ENCODE measurements at regions not wholly inside any gene's neighbourhood (a gene's known extent, or its start where the extent isn't known, plus 50 kb on each side); places are given as distances from the start of the nearest gene placed in this dataset.

GRCh38 chr10:71031026-71031425 lies 142.7 kb upstream of the PCBD1 start:
- ATAC-seq (no peak), DNase-seq (no peak)
- Histone ChIP-seq H3K4me1 (no peaks in the 10 kb centered on the region), H3K4me3 (no peak overlapping the region), H3K27ac (no peak overlapping the region), H3K9me3 (no peaks in the 10 kb centered on the region), H3K27me3 (no peaks in the 10 kb centered on the region), H3K36me3 (no peaks in the 10 kb centered on the region)
- TF ChIP-seq POLR2A (IDR thresholded peaks at IDR 0.05) (no peak), CTCF (IDR thresholded peaks at IDR 0.05) (no peak)
- 70% methylated on average over 2 of the region's 4 CpGs for WGBS (ENCODE audit: insufficient coverage, low coverage, low lambda C conversion rate, missing lambda C conversion rate)
- intact Hi-C loops (cut with DNase I) = no loop called here

GRCh38 chr10:71031603-71032002 lies 143.2 kb upstream of the PCBD1 start:
- TF ChIP-seq POLR2A (IDR thresholded peaks at IDR 0.05) (no peak), CTCF (IDR thresholded peaks at IDR 0.05) (no peak)
- ATAC-seq = no peak
- intact Hi-C loops (cut with DNase I) = no loop called here

GRCh38 chr10:71032887-71033286 lies 144.5 kb upstream of the PCBD1 start:
- no peak for ATAC-seq
- no peaks in the 10 kb centered on the region for H3K27me3 ChIP-seq
- no peak overlapping the region for H3K27ac ChIP-seq
- no peak overlapping the region for H3K4me3 ChIP-seq
- H3K4me1 ChIP-seq = no peaks in the 10 kb centered on the region
- 78% methylated on average over 3 of the region's 5 CpGs for WGBS (ENCODE audit: insufficient coverage, low coverage, low lambda C conversion rate, missing lambda C conversion rate)
- intact Hi-C loops (cut with DNase I) = no loop called here
- no peaks in the 10 kb centered on the region for H3K9me3 ChIP-seq
- H3K36me3 ChIP-seq = no peaks in the 10 kb centered on the region
- DNase-seq = no peak
- TF ChIP-seq POLR2A (IDR thresholded peaks at IDR 0.05) = no peak
- TF ChIP-seq CTCF (IDR thresholded peaks at IDR 0.05) = no peak

More at GRCh38 chr10:71031603-71032002, 143.2 kb upstream of the PCBD1 start:
- Histone ChIP-seq H3K27me3 (no peaks in the 10 kb centered on the region), H3K4me1 (no peaks in the 10 kb centered on the region), H3K27ac (no peak overlapping the region), H3K9me3 (no peaks in the 10 kb centered on the region), H3K36me3 (no peaks in the 10 kb centered on the region), H3K4me3 (no peak overlapping the region)
- WGBS (ENCODE audit: insufficient coverage, low coverage, low lambda C conversion rate, missing lambda C conversion rate) = no CpG with 5 or more reads among the region's 2 CpGs
- no peak for DNase-seq

- Histone ChIP-seq H3K36me3 (no peaks in the 10 kb centered on the region), H3K27me3 (no peaks in the 10 kb centered on the region), H3K4me1 (no peaks in the 10 kb centered on the region), H3K4me3 (no peak overlapping the region), H3K9me3 (no peaks in the 10 kb centered on the region), H3K27ac (no peak overlapping the region)
- no peak for DNase-seq
- ATAC-seq = no peak
- intact Hi-C loops (cut with DNase I) = no loop called here
- TF ChIP-seq POLR2A (IDR thresholded peaks at IDR 0.05) (no peak), CTCF (IDR thresholded peaks at IDR 0.05) (no peak)
- WGBS (ENCODE audit: insufficient coverage, low coverage, low lambda C conversion rate, missing lambda C conversion rate) = 70% methylated on average over 4 of the region's 16 CpGs
Observed at GRCh38 chr10:71033396-71033980, 145.1 kb upstream of the PCBD1 start.

Data from right lobe of liver (tissue), 6 donors.